ENCODE measurements at regions not wholly inside any gene's neighbourhood (a gene's known extent, or its start where the extent isn't known, plus 50 kb on each side); places are given as distances from the start of the nearest gene placed in this dataset.

DNA sequence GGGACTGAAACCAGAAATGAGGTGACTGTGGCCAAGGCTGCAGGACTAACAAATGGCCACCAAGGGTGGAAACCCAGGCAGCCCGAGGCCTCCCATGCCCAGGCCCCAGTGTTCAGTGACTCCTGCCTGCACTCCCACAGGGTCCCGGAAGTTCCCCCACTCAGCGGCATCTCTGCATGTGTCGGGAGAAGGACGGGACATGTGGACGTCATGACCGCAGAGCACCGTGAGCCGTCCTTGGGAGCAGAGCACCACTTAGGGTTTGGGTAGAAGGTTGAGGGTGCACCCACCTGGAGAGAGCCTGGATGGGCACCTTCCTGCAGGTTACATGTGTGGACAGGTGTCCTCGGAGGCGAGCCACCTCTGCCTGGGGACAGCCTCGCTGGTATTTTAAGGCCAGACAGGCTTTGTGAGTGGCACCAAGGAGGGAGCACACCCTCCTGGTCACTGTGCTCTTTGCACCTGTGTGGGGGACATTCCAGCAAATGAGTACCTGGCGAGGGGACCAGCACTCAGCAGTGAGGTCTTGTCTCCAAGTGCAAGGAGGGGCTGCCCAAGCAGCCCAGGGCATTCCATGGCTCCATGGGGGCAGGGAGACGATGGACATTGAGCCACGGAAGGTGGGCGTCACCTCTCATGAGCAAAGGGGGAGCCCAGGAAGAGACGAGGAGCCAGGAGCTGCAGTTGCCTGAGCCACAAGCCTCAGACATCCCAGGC, 95.3 kb upstream of the TCERG1L start:
- Histone ChIP-seq H3K36me3 (replicated peaks; ENCODE audit: insufficient read depth, low read depth) (no peaks in the 10 kb centered on the region), H4K20me1 (ENCODE audit: insufficient read depth, poor library complexity, severe bottlenecking) (no peaks in the 10 kb centered on the region), H3K4me3 (no peak overlapping the region), H3K27ac (no peak overlapping the region), H3K27me3 (no peaks in the 10 kb centered on the region), H3K79me2 (no peaks in the 10 kb centered on the region), H3K4me1 (ENCODE audit: insufficient read depth) (no peaks in the 10 kb centered on the region), H3K4me2 (no peak overlapping the region), H3K9me2 (replicated peaks; ENCODE audit: insufficient read depth) (no peaks in the 10 kb centered on the region), H3K9me3 (ENCODE audit: low read depth) (no peaks in the 10 kb centered on the region), H2AFZ (no peak overlapping the region)
- no peak for DNase-seq (ENCODE audit: low spot score)
- 92% methylated on average over 17 of the region's 17 CpGs for WGBS (ENCODE audit: low lambda C conversion rate, missing lambda C conversion rate)
- no peak for TF ChIP-seq EZH2 (IDR thresholded peaks at IDR 0.05; ENCODE audit: borderline replicate concordance)

DNA sequence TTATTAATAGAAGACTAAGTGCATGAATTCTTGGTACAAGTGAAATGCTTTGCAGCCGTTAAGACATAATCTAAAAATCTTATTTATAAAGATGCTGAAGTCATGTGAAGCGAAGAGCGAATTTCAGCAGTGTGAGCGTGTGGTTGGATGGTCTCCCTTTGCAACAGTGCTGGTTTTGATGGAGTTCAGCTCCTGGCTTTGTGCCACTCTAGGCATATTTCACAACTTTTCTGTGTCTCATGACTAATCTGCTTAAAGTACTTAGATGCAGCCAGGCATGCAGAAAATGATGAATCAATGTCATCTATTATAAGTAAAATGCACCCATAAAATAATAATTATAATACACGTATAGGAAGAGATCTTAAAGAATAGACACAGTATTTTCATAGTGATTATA, 107.2 kb upstream of the TCERG1L start:
- no peak for DNase-seq (ENCODE audit: low spot score)
- H3K27ac ChIP-seq = no peak overlapping the region
- H4K20me1 ChIP-seq (ENCODE audit: insufficient read depth, poor library complexity, severe bottlenecking) = no peaks in the 10 kb centered on the region
- no peaks in the 10 kb centered on the region for H3K27me3 ChIP-seq
- no peak overlapping the region for H3K4me3 ChIP-seq
- TF ChIP-seq EZH2 (IDR thresholded peaks at IDR 0.05; ENCODE audit: borderline replicate concordance) (no peak), EZH2phosphoT487 (IDR thresholded peaks at IDR 0.05; ENCODE audit: low read depth, severe bottlenecking, unreplicated experiment) (no peak), CTCF (IDR thresholded peaks at IDR 0.05; ENCODE audit: poor library complexity) (no peak)
- H2AFZ ChIP-seq = no peak overlapping the region
- H3K36me3 ChIP-seq (replicated peaks; ENCODE audit: insufficient read depth, low read depth) = no peaks in the 10 kb centered on the region
- no peak overlapping the region for H3K4me2 ChIP-seq
- H3K4me1 ChIP-seq (ENCODE audit: insufficient read depth) = no peaks in the 10 kb centered on the region
- H3K9me3 ChIP-seq (ENCODE audit: low read depth) = no peaks in the 10 kb centered on the region
- H3K9me2 ChIP-seq (replicated peaks; ENCODE audit: insufficient read depth) = no peaks in the 10 kb centered on the region
- no peaks in the 10 kb centered on the region for H3K79me2 ChIP-seq
- 88% methylated on average over 5 of the region's 5 CpGs for WGBS (ENCODE audit: low lambda C conversion rate, missing lambda C conversion rate)

GRCh38 chr10:131419797-131420196, 108.3 kb upstream of the TCERG1L start:
- Histone ChIP-seq H3K36me3 (replicated peaks; ENCODE audit: insufficient read depth, low read depth) (no peaks in the 10 kb centered on the region), H3K79me2 (no peaks in the 10 kb centered on the region), H2AFZ (no peak overlapping the region), H3K9me2 (replicated peaks; ENCODE audit: insufficient read depth) (no peaks in the 10 kb centered on the region), H3K9me3 (ENCODE audit: low read depth) (no peaks in the 10 kb centered on the region), H3K4me3 (no peak overlapping the region), H3K27me3 (no peaks in the 10 kb centered on the region), H3K4me2 (no peak overlapping the region), H3K4me1 (ENCODE audit: insufficient read depth) (no peaks in the 10 kb centered on the region), H4K20me1 (ENCODE audit: insufficient read depth, poor library complexity, severe bottlenecking) (no peaks in the 10 kb centered on the region), H3K27ac (no peak overlapping the region)
- DNase-seq (ENCODE audit: low spot score) = no peak
- 93% methylated on average over 22 of the region's 22 CpGs for WGBS (ENCODE audit: low lambda C conversion rate, missing lambda C conversion rate)
- TF ChIP-seq CTCF (IDR thresholded peaks at IDR 0.05; ENCODE audit: poor library complexity) = no peak
- no peak for TF ChIP-seq EZH2 (IDR thresholded peaks at IDR 0.05; ENCODE audit: borderline replicate concordance)
- TF ChIP-seq EZH2phosphoT487 (IDR thresholded peaks at IDR 0.05; ENCODE audit: low read depth, severe bottlenecking, unreplicated experiment) = no peak

- no peaks in the 10 kb centered on the region for H4K20me1 ChIP-seq (ENCODE audit: insufficient read depth, poor library complexity, severe bottlenecking)
- H3K27ac ChIP-seq = no peak overlapping the region
- no peak for TF ChIP-seq EZH2 (IDR thresholded peaks at IDR 0.05; ENCODE audit: borderline replicate concordance)
- TF ChIP-seq EZH2phosphoT487 (IDR thresholded peaks at IDR 0.05; ENCODE audit: low read depth, severe bottlenecking, unreplicated experiment) = no peak
- H2AFZ ChIP-seq = no peak overlapping the region
- H3K27me3 ChIP-seq = no peaks in the 10 kb centered on the region
- H3K9me3 ChIP-seq (ENCODE audit: low read depth) = no peaks in the 10 kb centered on the region
- H3K79me2 ChIP-seq = no peaks in the 10 kb centered on the region
- no peak overlapping the region for H3K4me2 ChIP-seq
- H3K36me3 ChIP-seq (replicated peaks; ENCODE audit: insufficient read depth, low read depth) = no peaks in the 10 kb centered on the region
- H3K4me1 ChIP-seq (ENCODE audit: insufficient read depth) = no peaks in the 10 kb centered on the region
- no peak overlapping the region for H3K4me3 ChIP-seq
- 83% methylated on average over 1 of the region's 1 CpG for WGBS (ENCODE audit: low lambda C conversion rate, missing lambda C conversion rate)
- DNase-seq (ENCODE audit: low spot score) = no peak
- H3K9me2 ChIP-seq (replicated peaks; ENCODE audit: insufficient read depth) = no peaks in the 10 kb centered on the region
These were observed 109.3 kb upstream of the TCERG1L start for GRCh38 chr10:131420867-131421266.
